Activated CD8-positive, alpha-beta T cell treated with anti-CD3 and anti-CD28 coated beads, Interleukin-2, amount 10 ng/mL, durations not matched to agents 7 days and 5 days (primary cell): ENCODE measurements at regions not wholly inside any gene's neighbourhood (a gene's known extent, or its start where the extent isn't known, plus 50 kb on each side); places are given as distances from the start of the nearest gene placed in this dataset.
"Not testable (repeated sequence)": the region's sequence is repeated elsewhere in the genome, so short reads cannot be mapped to it uniquely, and the experiment has no call there.

Experiments
- ATAC-seq: fragments of 150-1000 bp; cut with Tn5 transposase; one replicate; pipeline ENCODE4 v1.10.0; 2021; ENCODE audit warnings: moderate library complexity
- CTCF ChIA-PET: fragments of 350-600 bp; sonication (Branson Sonifier 250); formaldehyde crosslinking; loops from one replicate; lab custom pipeline; 2021; ENCODE audit warnings: antibody characterized with exemption; lab: Charles Lee
- POLR2A ChIA-PET: fragments of 350-600 bp; sonication (Branson Sonifier 250); formaldehyde crosslinking; loops from one replicate; lab custom pipeline; 2021; ENCODE audit warnings: antibody characterized with exemption; lab: Charles Lee
- DNase-seq: peaks from one replicate; pipeline ENCODE4 v3.0.0-alpha.2; 2020
- H3K27ac Mint-ChIP-seq: one replicate; pipeline ENCODE4 v1.8.0; 2021; ENCODE audit warnings: mild to moderate bottlenecking, mixed read lengths
- H3K27me3 Mint-ChIP-seq: one replicate; pipeline ENCODE4 v1.8.0; 2021; ENCODE audit warnings: low read depth, mixed read lengths
- H3K36me3 Mint-ChIP-seq: one replicate; pipeline ENCODE4 v1.8.0; 2021; ENCODE audit warnings: low read depth, mixed read lengths
- H3K4me1 Mint-ChIP-seq: one replicate; pipeline ENCODE4 v1.8.0; 2021; ENCODE audit warnings: low read depth, mixed read lengths
- H3K4me3 Mint-ChIP-seq: one replicate; pipeline ENCODE4 v1.8.0; 2021; ENCODE audit warnings: mild to moderate bottlenecking, mixed read lengths
- H3K9me3 Mint-ChIP-seq: one replicate; pipeline ENCODE4 v1.8.0; 2022; ENCODE audit warnings: mixed read lengths; ENCODE audit not compliant: insufficient read depth

- POLR2A ChIA-PET, H3K4me1 Mint-ChIP-seq, H3K4me3 Mint-ChIP-seq, DNase-seq, ATAC-seq, H3K27me3 Mint-ChIP-seq, H3K27ac Mint-ChIP-seq, H3K9me3 Mint-ChIP-seq, H3K36me3 Mint-ChIP-seq, CTCF ChIA-PET: not testable (repeated sequence)
Measured at GRCh38 chr11:15850335-15850734, 506.0 kb downstream of the SOX6 start.

- Mint-ChIP-seq H3K27ac (no peak overlapping the region), H3K9me3 (no peaks in the 10 kb centered on the region), H3K4me3 (no peak overlapping the region), H3K36me3 (no peaks in the 10 kb centered on the region), H3K4me1 (no peaks in the 10 kb centered on the region), H3K27me3 (no peaks in the 10 kb centered on the region)
- ATAC-seq (no peak), DNase-seq (no peak)
- POLR2A ChIA-PET = no interaction called here
- CTCF ChIA-PET = no interaction called here
Measured at GRCh38 chr11:15851051-15851498, 505.3 kb downstream of the SOX6 start.

- DNase-seq = no peak
Measured at GRCh38 chr11:15852179-15852578, 504.2 kb downstream of the SOX6 start.

GRCh38 chr11:15854245-15854644 is 502.1 kb downstream of the SOX6 start:
- H3K9me3 Mint-ChIP-seq = no peaks in the 10 kb centered on the region
- no peaks in the 10 kb centered on the region for H3K4me1 Mint-ChIP-seq
- DNase-seq (no peak), ATAC-seq (no peak)
- CTCF ChIA-PET = interaction anchor here (1.0 to 1.5 kb wide), 2 partner anchors 35 to 760 kb away, joined by 3 read pairs; no protein-coding TSS in a partner anchor
- no peaks in the 10 kb centered on the region for H3K27me3 Mint-ChIP-seq
- H3K4me3 Mint-ChIP-seq = no peak overlapping the region
- no peaks in the 10 kb centered on the region for H3K36me3 Mint-ChIP-seq
- POLR2A ChIA-PET = interaction anchor here (0.9 kb wide), 1 partner anchor 16 kb away, joined by 3 read pairs; no protein-coding TSS in a partner anchor
- no peak overlapping the region for H3K27ac Mint-ChIP-seq

More at GRCh38 chr11:15852179-15852578, 504.2 kb downstream of the SOX6 start:
- ChIA-PET CTCF (no interaction called here), POLR2A (no interaction called here)
- no peak for ATAC-seq
- Mint-ChIP-seq H3K4me1 (no peaks in the 10 kb centered on the region), H3K4me3 (no peak overlapping the region), H3K36me3 (no peaks in the 10 kb centered on the region), H3K9me3 (no peaks in the 10 kb centered on the region), H3K27me3 (no peaks in the 10 kb centered on the region), H3K27ac (no peak overlapping the region)

GRCh38 chr11:15858881-15859280 is 497.5 kb downstream of the SOX6 start:
- no peaks in the 10 kb centered on the region for H3K9me3 Mint-ChIP-seq
- DNase-seq (no peak), ATAC-seq (no peak)
- H3K27ac Mint-ChIP-seq = no peak overlapping the region
- ChIA-PET POLR2A (no interaction called here), CTCF (no interaction called here)
- no peaks in the 10 kb centered on the region for H3K4me1 Mint-ChIP-seq
- H3K4me3 Mint-ChIP-seq = no peak overlapping the region
- H3K27me3 Mint-ChIP-seq = no peaks in the 10 kb centered on the region
- H3K36me3 Mint-ChIP-seq = no peaks in the 10 kb centered on the region

GRCh38 chr11:15859411-15859810 is 496.9 kb downstream of the SOX6 start:
- ChIA-PET CTCF (no interaction called here), POLR2A (no interaction called here)
- Mint-ChIP-seq H3K36me3 (no peaks in the 10 kb centered on the region), H3K9me3 (no peaks in the 10 kb centered on the region), H3K27me3 (no peaks in the 10 kb centered on the region), H3K27ac (no peak overlapping the region), H3K4me1 (no peaks in the 10 kb centered on the region), H3K4me3 (no peak overlapping the region)
- no peak for DNase-seq
- no peak for ATAC-seq

- Mint-ChIP-seq H3K4me1 (no peaks in the 10 kb centered on the region), H3K27me3 (no peaks in the 10 kb centered on the region), H3K36me3 (no peaks in the 10 kb centered on the region), H3K9me3 (no peaks in the 10 kb centered on the region), H3K4me3 (no peak overlapping the region), H3K27ac (no peak overlapping the region)
- CTCF ChIA-PET = no interaction called here
- no peak for ATAC-seq
- POLR2A ChIA-PET = no interaction called here
- no peak for DNase-seq
Measured at GRCh38 chr11:15861256-15861655, 495.1 kb downstream of the SOX6 start.

GRCh38 chr11:15863411-15863810 is 492.9 kb downstream of the SOX6 start:
- H3K4me3 Mint-ChIP-seq = no peak overlapping the region
- no peak overlapping the region for H3K27ac Mint-ChIP-seq
- H3K36me3 Mint-ChIP-seq = no peaks in the 10 kb centered on the region
- POLR2A ChIA-PET = no interaction called here
- CTCF ChIA-PET = no interaction called here
- ATAC-seq (no peak), DNase-seq (no peak)
- no peaks in the 10 kb centered on the region for H3K27me3 Mint-ChIP-seq
- H3K9me3 Mint-ChIP-seq = no peaks in the 10 kb centered on the region
- H3K4me1 Mint-ChIP-seq = no peaks in the 10 kb centered on the region

GRCh38 chr11:15864026-15864805 is 492.1 kb downstream of the SOX6 start:
- no peak for ATAC-seq
- POLR2A ChIA-PET = no interaction called here

GRCh38 chr11:15865212-15865987 is 490.9 kb downstream of the SOX6 start:
- no peaks in the 10 kb centered on the region for H3K27me3 Mint-ChIP-seq
- no peaks in the 10 kb centered on the region for H3K36me3 Mint-ChIP-seq
- H3K4me3 Mint-ChIP-seq = no peak overlapping the region
- ATAC-seq (no peak), DNase-seq (no peak)
- ChIA-PET POLR2A (no interaction called here), CTCF (no interaction called here)
- H3K4me1 Mint-ChIP-seq = no peaks in the 10 kb centered on the region
- no peaks in the 10 kb centered on the region for H3K9me3 Mint-ChIP-seq
- H3K27ac Mint-ChIP-seq = no peak overlapping the region

More at GRCh38 chr11:15864026-15864805, 492.1 kb downstream of the SOX6 start:
- Mint-ChIP-seq H3K4me1 (no peaks in the 10 kb centered on the region), H3K36me3 (no peaks in the 10 kb centered on the region), H3K9me3 (no peaks in the 10 kb centered on the region), H3K27ac (no peak overlapping the region), H3K4me3 (no peak overlapping the region), H3K27me3 (no peaks in the 10 kb centered on the region)
- no peak for DNase-seq
- CTCF ChIA-PET = no interaction called here

GRCh38 chr11:15867871-15868270 is 488.5 kb downstream of the SOX6 start:
- ATAC-seq = no peak
- POLR2A ChIA-PET = no interaction called here
- no peaks in the 10 kb centered on the region for H3K4me1 Mint-ChIP-seq
- no peaks in the 10 kb centered on the region for H3K27me3 Mint-ChIP-seq
- CTCF ChIA-PET = no interaction called here
- H3K9me3 Mint-ChIP-seq = no peaks in the 10 kb centered on the region
- no peaks in the 10 kb centered on the region for H3K36me3 Mint-ChIP-seq
- H3K4me3 Mint-ChIP-seq = no peak overlapping the region
- DNase-seq = no peak
- H3K27ac Mint-ChIP-seq = no peak overlapping the region

GRCh38 chr11:15870911-15871310 is 485.4 kb downstream of the SOX6 start:
- ChIA-PET CTCF (no interaction called here), POLR2A (no interaction called here)
- Mint-ChIP-seq H3K9me3 (no peaks in the 10 kb centered on the region), H3K27me3 (no peaks in the 10 kb centered on the region), H3K4me1 (no peaks in the 10 kb centered on the region), H3K27ac (no peak overlapping the region), H3K4me3 (no peak overlapping the region), H3K36me3 (no peaks in the 10 kb centered on the region)
- ATAC-seq (no peak), DNase-seq (no peak)
